H9 (cell line): ENCODE measurements at regions not wholly inside any gene's neighbourhood (a gene's known extent, or its start where the extent isn't known, plus 50 kb on each side); places are given as distances from the start of the nearest gene placed in this dataset.

ENCODE experiments used
- DNase-seq: peaks from one replicate; pipeline ENCODE4 v3.0.0-alpha.2; 2017
- H2AFZ ChIP-seq: one replicate; pipeline ENCODE4 v1.6.1; 2013; ENCODE audit warnings: mild to moderate bottlenecking, low read length, control low read depth, moderate library complexity
- H2AK5ac ChIP-seq: 2 replicates; pipeline ENCODE4 v1.6.1; 2013; ENCODE audit warnings: low read length, control low read depth, mixed read lengths; ENCODE audit not compliant: insufficient read length
- H2BK120ac ChIP-seq: one replicate; pipeline ENCODE4 v1.6.1; 2013; ENCODE audit warnings: low read depth, mild to moderate bottlenecking, low read length, control low read depth, inconsistent platforms; ENCODE audit not compliant: poor library complexity, severe bottlenecking
- H2BK12ac ChIP-seq: 2 replicates; pipeline ENCODE4 v1.6.1; 2013; ENCODE audit warnings: low read length, control low read depth, mixed read lengths, low read depth; ENCODE audit not compliant: insufficient read length
- H2BK15ac ChIP-seq: 2 replicates; pipeline ENCODE4 v1.6.1; 2013; ENCODE audit warnings: low read depth, low read length, control low read depth
- H2BK20ac ChIP-seq: one replicate; pipeline ENCODE4 v1.6.1; 2013; ENCODE audit warnings: low read depth, mild to moderate bottlenecking, low read length, control low read depth, inconsistent platforms; ENCODE audit not compliant: poor library complexity, severe bottlenecking
- H2BK5ac ChIP-seq: 2 replicates; pipeline ENCODE4 v1.6.1; 2013; ENCODE audit warnings: low read length, control low read depth, mixed read lengths; ENCODE audit not compliant: insufficient read length
- H3K14ac ChIP-seq: 2 replicates; pipeline ENCODE4 v1.6.1; 2013; ENCODE audit warnings: low read length, control low read depth; ENCODE audit not compliant: insufficient read depth
- H3K18ac ChIP-seq: 2 replicates; pipeline ENCODE4 v1.6.1; 2013; ENCODE audit warnings: low read depth, mild to moderate bottlenecking, mixed read lengths, low read length, control low read depth; ENCODE audit not compliant: insufficient read length
- H3K23ac ChIP-seq: 2 replicates; pipeline ENCODE4 v1.6.1; 2013; ENCODE audit warnings: low read length, control low read depth, mixed read lengths, low read depth; ENCODE audit not compliant: insufficient read length
- H3K23me2 ChIP-seq: 2 replicates; pipeline ENCODE4 v1.6.1; 2013; ENCODE audit warnings: low read depth, mild to moderate bottlenecking, mixed read lengths, low read length, control low read depth; ENCODE audit not compliant: insufficient read length, poor library complexity, severe bottlenecking
- H3K27ac ChIP-seq: 2 replicates; pipeline ENCODE4 v1.5.1; 2013; ENCODE audit warnings: low read length, control low read depth, mixed read lengths, low read depth; ENCODE audit not compliant: insufficient read length
- H3K27me3 ChIP-seq: 2 replicates; pipeline ENCODE4 v1.6.1; 2013; ENCODE audit warnings: low read length, control low read depth, inconsistent platforms; ENCODE audit not compliant: insufficient read depth
- H3K4ac ChIP-seq: 2 replicates; pipeline ENCODE4 v1.6.1; 2013; ENCODE audit warnings: low read depth, mild to moderate bottlenecking, control low read depth, inconsistent platforms, low read length, moderate library complexity
- H3K4me1 ChIP-seq: 2 replicates; pipeline ENCODE4 v1.6.1; 2013; ENCODE audit warnings: low read length, control low read depth, inconsistent platforms; ENCODE audit not compliant: insufficient read depth
- H3K4me2 ChIP-seq: 2 replicates; pipeline ENCODE4 v1.6.1; 2013; ENCODE audit warnings: low read length, control low read depth, mixed read lengths; ENCODE audit not compliant: insufficient read length, insufficient read depth
- H3K56ac ChIP-seq: 2 replicates; pipeline ENCODE4 v1.6.1; 2013; ENCODE audit warnings: low read depth, mild to moderate bottlenecking, mixed read lengths, low read length, control low read depth; ENCODE audit not compliant: insufficient read length
- H3K79me1 ChIP-seq: 2 replicates; pipeline ENCODE4 v1.6.1; 2013; ENCODE audit warnings: low read depth, mild to moderate bottlenecking, moderate library complexity, low read length, control low read depth, inconsistent platforms; ENCODE audit not compliant: insufficient read depth, poor library complexity, severe bottlenecking
- H3K79me2 ChIP-seq: 2 replicates; pipeline ENCODE4 v1.6.1; 2013; ENCODE audit warnings: low read length, control low read depth, inconsistent platforms; ENCODE audit not compliant: insufficient read depth
- H3K9ac ChIP-seq: 2 replicates; pipeline ENCODE4 v1.6.1; 2013; ENCODE audit warnings: low read length, control low read depth, mixed read lengths; ENCODE audit not compliant: insufficient read length; ENCODE audit errors: extremely low read depth
- H3K9me3 ChIP-seq: one replicate; pipeline ENCODE4 v1.6.1; 2013; ENCODE audit warnings: low read depth, low read length, inconsistent platforms; ENCODE audit not compliant: control insufficient read depth
- H3T11ph ChIP-seq: one replicate; pipeline ENCODE4 v1.6.1; 2013; ENCODE audit warnings: mild to moderate bottlenecking, low read length, control low read depth, inconsistent platforms
- H4K20me1 ChIP-seq: one replicate; pipeline ENCODE4 v1.6.1; 2013; ENCODE audit not compliant: control insufficient read depth, insufficient read length, insufficient read depth
- H4K5ac ChIP-seq: 2 replicates; pipeline ENCODE4 v1.6.1; 2013; ENCODE audit warnings: low read depth, mild to moderate bottlenecking, mixed read lengths, low read length, control low read depth; ENCODE audit not compliant: insufficient read length
- H4K8ac ChIP-seq: replicated peaks from 2 replicates; pipeline ENCODE4 v1.6.1; 2013; ENCODE audit warnings: low read length, control low read depth, mixed read lengths, low read depth; ENCODE audit not compliant: insufficient read length
- H4K91ac ChIP-seq: 2 replicates; pipeline ENCODE4 v1.6.1; 2013; ENCODE audit warnings: low read depth, mild to moderate bottlenecking, moderate library complexity, mixed read lengths, low read length, control low read depth; ENCODE audit not compliant: insufficient read length
- H3K27ac Mint-ChIP-seq, 3 experiments: 2 replicates in 2 of 3; 3 replicates in 1 of 3; pipeline ENCODE4 v1.8.0; 2020 to 2021; ENCODE audit warnings: mixed read lengths in 3 of 3, mild to moderate bottlenecking in 1 of 3, moderate library complexity in 1 of 3
- H3K27me3 Mint-ChIP-seq: 2 replicates; pipeline ENCODE4 v1.8.0; 2021; ENCODE audit warnings: low read depth, mild to moderate bottlenecking, moderate library complexity, mixed read lengths
- H3K36me3 Mint-ChIP-seq, 3 experiments: 2 replicates in 2 of 3; 3 replicates in 1 of 3; pipeline ENCODE4 v1.8.0; 2020 to 2021; ENCODE audit warnings: low read depth in 3 of 3, mixed read lengths in 3 of 3; ENCODE audit not compliant: insufficient read depth in 1 of 3
- H3K4me1 Mint-ChIP-seq, 2 experiments: 2 replicates each; pipeline ENCODE4 v1.8.0; 2020; ENCODE audit warnings: mixed read lengths in 2 of 2
- H3K4me3 Mint-ChIP-seq, 2 experiments: 2 replicates in 1 of 2; 3 replicates in 1 of 2; pipeline ENCODE4 v1.8.0; 2020 to 2021; ENCODE audit warnings: mild to moderate bottlenecking in 2 of 2, mixed read lengths in 2 of 2, moderate library complexity in 1 of 2
- H3K9me3 Mint-ChIP-seq, 2 experiments: 2 replicates in 1 of 2; 3 replicates in 1 of 2; pipeline ENCODE4 v1.8.0; 2020; ENCODE audit warnings: mild to moderate bottlenecking in 2 of 2, mixed read lengths in 2 of 2, moderate library complexity in 1 of 2
- CTCF ChIP-seq: fragments of 200-600 bp; sonication (generic); conservative IDR thresholded peaks from 3 replicates; pipeline ENCODE4 v1.8.0; 2021; ENCODE audit warnings: antibody characterized with exemption, mild to moderate bottlenecking

DNA sequence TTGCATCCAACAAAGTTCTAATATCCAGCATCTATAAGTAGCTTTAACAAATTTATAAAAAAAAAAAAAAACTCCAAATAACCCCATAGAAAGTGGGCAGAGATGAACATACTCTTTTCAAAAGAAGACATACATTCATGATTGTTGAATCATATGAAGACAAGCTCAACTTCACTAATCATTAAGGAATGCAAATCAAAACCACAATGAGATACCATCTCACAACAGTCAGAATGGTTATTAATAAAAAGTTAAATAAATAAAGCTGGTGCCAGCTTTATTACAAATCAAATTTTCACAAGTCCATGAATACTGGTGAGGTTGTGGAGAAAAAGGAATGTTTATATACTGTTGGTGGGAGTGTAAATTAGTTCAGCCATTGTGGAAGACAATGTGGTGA lies 592.0 kb downstream of the IQCM start:
- TF ChIP-seq CTCF = no peak
- Histone ChIP-seq H4K8ac (no peak overlapping the region), H4K91ac (no peak overlapping the region), H2AK5ac (no peak overlapping the region), H2BK120ac (no peak overlapping the region), H3K79me1 (no peaks in the 10 kb centered on the region), H3K27ac (no peak overlapping the region), H3K9ac (no peak overlapping the region), H4K20me1 (no peaks in the 10 kb centered on the region), H3K23me2 (no peaks in the 10 kb centered on the region), H3K14ac (no peak overlapping the region), H3K79me2 (no peaks in the 10 kb centered on the region), H3K9me3 (no peaks in the 10 kb centered on the region), H2BK15ac (no peak overlapping the region), H3T11ph (no peak overlapping the region), H2BK12ac (no peak overlapping the region), H4K5ac (no peak overlapping the region), H3K4me1 (no peaks in the 10 kb centered on the region), H3K56ac (no peak overlapping the region), H3K18ac (no peak overlapping the region), H2BK5ac (no peak overlapping the region), H3K23ac (no peak overlapping the region), H3K27me3 (no peaks in the 10 kb centered on the region), H2BK20ac (no peak overlapping the region), H3K4me2 (no peak overlapping the region), H3K4ac (no peak overlapping the region), H2AFZ (no peak overlapping the region)
- H3K9me3 Mint-ChIP-seq = peaks cover 14 to 26% of the 10 kb centered on the region in 2 experiments; a peak in 4 of 5 replicates
- no peak overlapping the region for H3K27ac Mint-ChIP-seq
- no peak for DNase-seq
- H3K36me3 Mint-ChIP-seq = no peaks in the 10 kb centered on the region; a peak in 1 of 7 replicates
- no peaks in the 10 kb centered on the region for H3K4me1 Mint-ChIP-seq
- no peak overlapping the region for H3K4me3 Mint-ChIP-seq
- H3K27me3 Mint-ChIP-seq = no peaks in the 10 kb centered on the region
